Memory B cell (primary cell): ENCODE measurements at regions not wholly inside any gene's neighbourhood (a gene's known extent, or its start where the extent isn't known, plus 50 kb on each side); places are given as distances from the start of the nearest gene placed in this dataset.

ENCODE experiments used
- ATAC-seq: fragments of 150-1000 bp; cut with Tn5 transposase; 2 replicates; pipeline ENCODE4 v1.10.0; 2021; ENCODE audit warnings: low read depth, mild to moderate bottlenecking, moderate library complexity
- DNase-seq, 2 donors: peaks; one replicate each; pipeline ENCODE4 v3.0.0; 2022; ENCODE audit warnings: low spot score in 2 of 2
- H3K27ac Mint-ChIP-seq: one replicate; pipeline ENCODE4 v1.8.0; 2022; ENCODE audit warnings: mild to moderate bottlenecking, moderate library complexity, mixed read lengths
- H3K27me3 Mint-ChIP-seq: one replicate; pipeline ENCODE4 v1.8.0; 2022; ENCODE audit warnings: mixed read lengths
- H3K36me3 Mint-ChIP-seq: one replicate; pipeline ENCODE4 v1.8.0; 2022; ENCODE audit warnings: mild to moderate bottlenecking, mixed read lengths
- H3K4me1 Mint-ChIP-seq: one replicate; pipeline ENCODE4 v1.8.0; 2022; ENCODE audit warnings: mixed read lengths
- H3K4me3 Mint-ChIP-seq: one replicate; pipeline ENCODE4 v1.8.0; 2022; ENCODE audit warnings: mild to moderate bottlenecking, moderate library complexity, mixed read lengths
- H3K9me3 Mint-ChIP-seq: one replicate; pipeline ENCODE4 v1.8.0; 2022; ENCODE audit warnings: mixed read lengths

- Mint-ChIP-seq H3K27ac (no peak overlapping the region), H3K9me3 (peaks cover 1% of the 10 kb centered on the region), H3K36me3 (no peaks in the 10 kb centered on the region), H3K27me3 (peaks cover 7% of the 10 kb centered on the region), H3K4me3 (no peak overlapping the region), H3K4me1 (no peaks in the 10 kb centered on the region)
- no peak for DNase-seq
- ATAC-seq: no peak
Observed at GRCh38 chr22:27239520-27239919, 562.0 kb downstream of the MN1 start.

- Mint-ChIP-seq H3K4me1 (no peaks in the 10 kb centered on the region), H3K4me3 (no peak overlapping the region), H3K27me3 (peaks cover 7% of the 10 kb centered on the region)
Observed at GRCh38 chr22:27240298-27241075, 561.1 kb downstream of the MN1 start.

GRCh38 chr22:27241430-27242321 is 559.9 kb downstream of the MN1 start:
- DNase-seq (no peak), ATAC-seq (no peak)
- Mint-ChIP-seq H3K27me3 (peaks cover 10% of the 10 kb centered on the region), H3K36me3 (no peaks in the 10 kb centered on the region), H3K27ac (no peak overlapping the region), H3K9me3 (peaks cover 5% of the 10 kb centered on the region), H3K4me3 (no peak overlapping the region), H3K4me1 (peaks cover 2% of the 10 kb centered on the region)

More at GRCh38 chr22:27240298-27241075, 561.1 kb downstream of the MN1 start:
- H3K36me3 Mint-ChIP-seq: no peaks in the 10 kb centered on the region
- no peak for DNase-seq
- no peak overlapping the region for H3K27ac Mint-ChIP-seq
- ATAC-seq: no peak
- no peaks in the 10 kb centered on the region for H3K9me3 Mint-ChIP-seq

DNA sequence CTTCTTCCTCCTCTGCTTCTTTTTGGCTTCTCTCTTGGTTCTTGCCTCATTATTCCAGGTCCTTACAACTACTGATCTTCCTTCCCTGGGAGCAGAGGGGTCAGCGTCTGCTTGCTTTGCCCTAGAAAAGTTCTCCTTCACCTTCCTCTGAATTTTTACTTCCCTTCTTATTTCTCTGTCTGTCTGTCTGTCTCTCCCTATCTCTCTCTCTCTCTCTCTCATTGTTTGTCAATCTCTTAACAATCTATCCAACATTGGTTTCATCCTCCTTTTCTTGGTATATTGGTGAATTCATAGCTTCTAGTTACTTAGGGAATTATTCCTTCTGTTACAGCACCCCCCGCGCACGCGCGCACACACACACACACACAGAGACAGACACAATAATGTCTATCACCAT is 559.1 kb downstream of the MN1 start:
- H3K4me1 Mint-ChIP-seq: peaks cover 6% of the 10 kb centered on the region

DNA sequence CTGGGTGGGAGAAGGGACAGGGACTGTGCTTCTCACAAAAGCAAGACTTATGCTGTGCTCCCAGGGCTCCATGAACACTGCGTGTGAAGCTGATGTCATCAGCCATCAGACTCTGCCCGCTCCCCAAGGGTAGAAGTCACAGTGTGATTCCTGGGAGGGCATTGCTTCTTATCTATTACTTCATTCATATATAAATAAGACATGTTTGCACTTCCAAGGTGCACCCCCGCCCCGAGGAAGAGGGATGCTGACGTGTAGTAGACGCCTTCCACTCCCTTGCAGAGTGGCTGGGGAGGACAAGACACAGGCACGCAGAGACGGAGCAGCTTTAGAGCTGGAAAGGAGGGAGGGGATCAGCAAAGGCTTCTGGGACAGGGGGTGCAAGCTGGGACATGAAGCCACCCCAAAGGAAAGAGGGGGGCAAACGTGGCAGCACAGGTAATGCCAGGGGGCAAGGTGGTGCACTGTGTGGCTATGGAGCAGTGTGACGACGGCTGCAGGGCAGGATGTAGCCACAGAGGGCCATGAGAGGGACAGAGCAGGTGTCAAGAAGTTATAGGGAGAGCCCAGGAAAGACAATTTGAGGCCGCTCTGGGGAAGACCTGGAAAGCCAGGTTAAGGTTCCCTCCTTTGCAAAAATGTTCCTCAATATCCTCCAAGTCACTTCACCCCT is 558.5 kb downstream of the MN1 start:
- H3K27ac Mint-ChIP-seq: no peak overlapping the region
- no peak for DNase-seq
- peaks cover 6% of the 10 kb centered on the region for H3K4me1 Mint-ChIP-seq
- H3K9me3 Mint-ChIP-seq: peaks cover 5% of the 10 kb centered on the region
- peaks cover 10% of the 10 kb centered on the region for H3K27me3 Mint-ChIP-seq
- ATAC-seq: no peak
- no peaks in the 10 kb centered on the region for H3K36me3 Mint-ChIP-seq
- no peak overlapping the region for H3K4me3 Mint-ChIP-seq

More for the DNA sequence above, 559.1 kb downstream of the MN1 start:
- H3K36me3 Mint-ChIP-seq: no peaks in the 10 kb centered on the region
- H3K27ac Mint-ChIP-seq: no peak overlapping the region
- DNase-seq (no peak), ATAC-seq (no peak)
- H3K27me3 Mint-ChIP-seq: peaks cover 10% of the 10 kb centered on the region
- peaks cover 5% of the 10 kb centered on the region for H3K9me3 Mint-ChIP-seq
- H3K4me3 Mint-ChIP-seq: no peak overlapping the region

DNA sequence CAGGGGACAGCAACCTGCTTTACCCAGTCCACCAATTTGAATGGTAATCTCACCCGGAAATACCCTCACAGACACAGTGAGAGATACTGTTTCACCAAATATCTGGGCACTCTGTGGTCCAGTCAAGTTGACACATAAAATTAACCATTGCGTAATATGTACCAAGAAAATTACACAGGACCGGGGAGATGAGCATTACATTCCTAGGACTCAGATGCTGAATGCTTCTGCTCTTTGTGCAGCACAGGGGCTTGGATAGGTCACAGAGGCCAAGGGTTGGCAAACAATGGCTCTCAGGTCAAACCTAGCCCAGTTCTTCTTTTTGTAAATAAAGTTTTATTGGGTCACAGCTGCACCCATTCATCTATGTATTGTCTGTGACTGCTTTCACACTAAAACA is 557.2 kb downstream of the MN1 start:
- Mint-ChIP-seq H3K9me3 (peaks cover 5% of the 10 kb centered on the region), H3K27ac (no peak overlapping the region), H3K27me3 (peaks cover 10% of the 10 kb centered on the region), H3K4me3 (no peak overlapping the region), H3K36me3 (no peaks in the 10 kb centered on the region), H3K4me1 (peaks cover 6% of the 10 kb centered on the region)
- DNase-seq: no peak
- no peak for ATAC-seq

DNA sequence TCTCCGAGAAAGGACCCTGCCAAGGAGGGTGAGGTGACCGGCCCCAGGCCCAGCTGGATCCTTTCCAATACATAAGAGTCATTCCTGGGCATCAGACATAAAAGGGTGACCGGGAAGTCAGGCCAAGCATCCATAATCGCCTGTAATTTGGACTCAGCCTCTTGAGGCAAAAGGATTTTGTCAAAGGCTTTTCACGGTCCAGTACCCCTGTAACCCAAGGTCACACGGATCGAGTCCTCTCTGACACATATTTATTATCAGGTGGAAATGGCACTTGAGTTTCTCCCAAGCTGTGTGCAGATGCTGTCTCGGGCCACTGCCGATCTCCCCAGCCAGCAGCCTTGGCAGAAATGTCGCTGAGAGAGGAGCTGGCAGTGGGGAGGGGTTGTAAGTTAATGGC is 556.5 kb downstream of the MN1 start:
- H3K36me3 Mint-ChIP-seq: no peaks in the 10 kb centered on the region
- no peak for ATAC-seq
- H3K4me3 Mint-ChIP-seq: no peak overlapping the region
- peaks cover 6% of the 10 kb centered on the region for H3K4me1 Mint-ChIP-seq
- no peak for DNase-seq
- no peak overlapping the region for H3K27ac Mint-ChIP-seq
- peaks cover 10% of the 10 kb centered on the region for H3K27me3 Mint-ChIP-seq
- peaks cover 5% of the 10 kb centered on the region for H3K9me3 Mint-ChIP-seq

- no peaks in the 10 kb centered on the region for H3K36me3 Mint-ChIP-seq
- H3K9me3 Mint-ChIP-seq: peaks cover 5% of the 10 kb centered on the region
- H3K4me3 Mint-ChIP-seq: no peak overlapping the region
- H3K27me3 Mint-ChIP-seq: peaks cover 10% of the 10 kb centered on the region
- H3K27ac Mint-ChIP-seq: no peak overlapping the region
- H3K4me1 Mint-ChIP-seq: peaks cover 6% of the 10 kb centered on the region
- DNase-seq (no peak), ATAC-seq (no peak)
Observed at GRCh38 chr22:27246558-27246957, 555.0 kb downstream of the MN1 start.

DNA sequence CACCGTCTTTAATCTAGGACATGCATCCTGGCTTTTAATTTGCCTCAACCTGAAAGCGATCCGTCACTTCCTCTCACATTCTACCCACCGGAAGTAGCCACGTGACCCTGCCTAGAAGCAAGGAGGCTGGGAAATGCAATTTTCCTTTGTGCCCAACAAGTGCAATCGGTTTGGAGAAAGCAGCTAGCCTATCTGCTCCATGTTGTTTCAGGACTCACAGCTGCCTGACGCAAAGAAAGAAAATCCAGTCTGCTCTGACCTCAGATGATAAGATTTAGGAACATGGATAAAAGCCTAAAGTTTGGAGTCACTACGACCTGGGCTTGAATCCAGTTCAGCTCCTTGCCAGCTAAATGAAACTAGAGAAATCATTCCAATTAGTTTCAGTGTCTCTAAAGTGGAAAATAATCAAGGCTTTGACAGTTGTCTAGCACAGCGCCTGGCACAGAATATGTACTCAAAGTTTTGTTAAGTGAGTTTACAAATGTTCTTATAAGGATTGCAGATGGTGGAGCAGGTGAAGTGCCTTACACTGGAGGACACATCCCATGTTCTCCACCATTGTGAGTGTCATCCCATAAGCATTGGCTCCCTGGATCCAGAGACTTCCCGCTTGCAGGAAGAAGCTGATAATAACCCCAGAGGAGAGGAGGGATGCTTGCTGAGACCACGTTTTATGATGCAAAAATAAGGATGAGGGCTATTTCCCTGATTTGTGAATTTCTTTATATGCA is 553.7 kb downstream of the MN1 start:
- peaks cover 7% of the 10 kb centered on the region for H3K27me3 Mint-ChIP-seq
- peaks cover 6% of the 10 kb centered on the region for H3K4me1 Mint-ChIP-seq
- H3K4me3 Mint-ChIP-seq: no peak overlapping the region
- H3K9me3 Mint-ChIP-seq: peaks cover 5% of the 10 kb centered on the region
- no peak overlapping the region for H3K27ac Mint-ChIP-seq
- H3K36me3 Mint-ChIP-seq: no peaks in the 10 kb centered on the region
- DNase-seq: no peak
- ATAC-seq: no peak

GRCh38 chr22:27250418-27250817 is 551.1 kb downstream of the MN1 start:
- H3K27ac Mint-ChIP-seq: no peak overlapping the region
- peaks cover 6% of the 10 kb centered on the region for H3K4me1 Mint-ChIP-seq
- no peak for ATAC-seq
- no peaks in the 10 kb centered on the region for H3K36me3 Mint-ChIP-seq
- H3K9me3 Mint-ChIP-seq: peaks cover 7% of the 10 kb centered on the region
- no peak for DNase-seq
- H3K4me3 Mint-ChIP-seq: no peak overlapping the region
- peaks cover 3% of the 10 kb centered on the region for H3K27me3 Mint-ChIP-seq

DNA sequence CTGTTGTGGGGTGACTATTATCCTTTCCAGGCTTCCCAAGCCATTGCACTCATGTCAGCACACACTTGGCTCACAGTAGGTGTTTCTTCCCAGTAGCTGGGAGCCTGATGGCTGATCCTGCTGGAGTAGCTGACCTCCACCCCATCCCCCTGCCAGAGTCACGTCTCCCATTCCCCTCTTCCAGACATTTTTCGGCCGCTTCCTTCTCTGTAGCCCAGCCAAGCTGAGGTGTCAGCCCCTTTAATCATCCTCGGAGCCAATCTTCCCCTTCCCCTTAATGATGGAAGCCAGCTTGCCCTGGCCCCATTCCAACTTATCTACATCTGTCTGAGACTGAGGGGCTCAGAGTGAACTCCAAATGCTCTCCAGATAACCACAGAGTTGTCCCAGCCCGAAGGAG is 550.7 kb downstream of the MN1 start:
- Mint-ChIP-seq H3K27ac (no peak overlapping the region), H3K9me3 (peaks cover 11% of the 10 kb centered on the region), H3K27me3 (peaks cover 3% of the 10 kb centered on the region), H3K36me3 (no peaks in the 10 kb centered on the region), H3K4me1 (peaks cover 6% of the 10 kb centered on the region), H3K4me3 (no peak overlapping the region)
- ATAC-seq (no peak), DNase-seq (no peak)

GRCh38 chr22:27251563-27251962 is 550.0 kb downstream of the MN1 start:
- Mint-ChIP-seq H3K4me3 (no peak overlapping the region), H3K27me3 (peaks cover 1% of the 10 kb centered on the region), H3K9me3 (peaks cover 7% of the 10 kb centered on the region), H3K27ac (no peak overlapping the region), H3K36me3 (no peaks in the 10 kb centered on the region), H3K4me1 (peaks cover 4% of the 10 kb centered on the region)
- DNase-seq: no peak
- ATAC-seq: no peak

- peaks cover 6% of the 10 kb centered on the region for H3K9me3 Mint-ChIP-seq
- no peak for ATAC-seq
- H3K4me3 Mint-ChIP-seq: no peak overlapping the region
- DNase-seq: no peak
- no peaks in the 10 kb centered on the region for H3K27me3 Mint-ChIP-seq
- no peak overlapping the region for H3K27ac Mint-ChIP-seq
- H3K4me1 Mint-ChIP-seq: no peaks in the 10 kb centered on the region
- no peaks in the 10 kb centered on the region for H3K36me3 Mint-ChIP-seq
Observed at GRCh38 chr22:27252282-27253049, 549.1 kb downstream of the MN1 start.
